ENCODE measurements at regions not wholly inside any gene's neighbourhood (a gene's known extent, or its start where the extent isn't known, plus 50 kb on each side); places are given as distances from the start of the nearest gene placed in this dataset.

DNA sequence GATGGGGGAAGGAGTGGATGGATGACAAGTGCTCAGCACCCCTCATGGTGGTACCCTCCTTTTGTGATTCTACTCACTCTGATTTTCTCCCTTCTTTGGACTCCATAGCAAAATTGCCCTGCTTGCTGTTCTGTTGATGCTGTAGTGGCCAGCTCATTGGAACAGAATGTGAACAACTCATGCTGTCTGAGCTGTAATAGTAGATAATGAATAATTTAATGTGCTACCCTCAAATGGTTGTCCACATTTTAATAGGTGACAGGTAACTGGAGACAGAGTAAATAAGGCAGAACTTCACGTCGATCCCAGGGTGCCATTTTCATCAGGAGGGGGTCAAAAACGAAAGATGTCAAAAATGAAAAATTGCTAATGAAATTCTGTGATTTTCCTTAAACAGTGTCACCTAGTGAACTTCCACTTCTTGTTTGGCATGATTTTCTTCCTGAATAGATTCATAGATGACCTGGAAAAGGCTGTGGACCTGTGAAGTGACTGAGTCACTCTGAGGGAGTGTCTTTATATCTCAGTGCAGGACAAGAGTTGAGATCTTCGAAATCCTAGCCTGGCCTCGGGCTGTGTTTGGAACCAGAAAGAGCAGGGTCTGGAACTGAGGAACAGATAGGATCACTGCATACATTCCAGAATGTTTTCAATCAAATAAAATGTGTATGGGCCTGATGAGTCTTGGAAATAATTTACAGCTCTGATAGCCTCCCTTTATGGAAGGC lies 270.2 kb downstream of the PSAT1 start:
- TF ChIP-seq, protein P1, sequence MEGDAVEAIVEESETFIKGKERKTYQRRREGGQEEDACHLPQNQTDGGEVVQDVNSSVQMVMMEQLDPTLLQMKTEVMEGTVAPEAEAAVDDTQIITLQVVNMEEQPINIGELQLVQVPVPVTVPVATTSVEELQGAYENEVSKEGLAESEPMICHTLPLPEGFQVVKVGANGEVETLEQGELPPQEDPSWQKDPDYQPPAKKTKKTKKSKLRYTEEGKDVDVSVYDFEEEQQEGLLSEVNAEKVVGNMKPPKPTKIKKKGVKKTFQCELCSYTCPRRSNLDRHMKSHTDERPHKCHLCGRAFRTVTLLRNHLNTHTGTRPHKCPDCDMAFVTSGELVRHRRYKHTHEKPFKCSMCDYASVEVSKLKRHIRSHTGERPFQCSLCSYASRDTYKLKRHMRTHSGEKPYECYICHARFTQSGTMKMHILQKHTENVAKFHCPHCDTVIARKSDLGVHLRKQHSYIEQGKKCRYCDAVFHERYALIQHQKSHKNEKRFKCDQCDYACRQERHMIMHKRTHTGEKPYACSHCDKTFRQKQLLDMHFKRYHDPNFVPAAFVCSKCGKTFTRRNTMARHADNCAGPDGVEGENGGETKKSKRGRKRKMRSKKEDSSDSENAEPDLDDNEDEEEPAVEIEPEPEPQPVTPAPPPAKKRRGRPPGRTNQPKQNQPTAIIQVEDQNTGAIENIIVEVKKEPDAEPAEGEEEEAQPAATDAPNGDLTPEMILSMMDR (IDR thresholded peaks at IDR 0.05; ENCODE audit: low read depth, low read length), result no peak

DNA sequence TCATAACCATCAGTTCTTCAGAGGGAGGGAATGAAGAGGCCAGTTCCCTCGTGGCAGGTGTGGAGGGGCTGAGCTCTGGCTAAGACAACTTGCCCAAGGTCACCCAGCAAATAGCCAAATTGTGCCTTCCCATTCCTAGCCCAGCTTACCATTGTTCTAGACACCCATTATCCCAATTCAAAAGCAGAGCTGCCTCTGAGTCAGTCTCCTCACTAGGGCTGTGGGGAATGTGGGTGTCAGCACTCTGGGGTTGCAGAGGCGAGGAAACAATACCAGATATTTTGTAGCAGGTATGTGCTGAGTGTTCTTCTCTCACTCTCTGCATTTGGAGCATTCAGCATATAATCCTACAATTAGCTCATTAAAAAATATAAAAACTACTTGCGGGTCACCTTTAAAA lies 270.8 kb downstream of the PSAT1 start:
- no peak overlapping the region for H3K4me3 ChIP-seq (ENCODE audit: low read depth, low read length)
- TF ChIP-seq, protein P1 (IDR thresholded peaks at IDR 0.05; ENCODE audit: low read depth, low read length), result no peak

More for the DNA sequence above, 270.2 kb downstream of the PSAT1 start:
- no peak overlapping the region for H3K4me3 ChIP-seq (ENCODE audit: low read depth, low read length)

DNA sequence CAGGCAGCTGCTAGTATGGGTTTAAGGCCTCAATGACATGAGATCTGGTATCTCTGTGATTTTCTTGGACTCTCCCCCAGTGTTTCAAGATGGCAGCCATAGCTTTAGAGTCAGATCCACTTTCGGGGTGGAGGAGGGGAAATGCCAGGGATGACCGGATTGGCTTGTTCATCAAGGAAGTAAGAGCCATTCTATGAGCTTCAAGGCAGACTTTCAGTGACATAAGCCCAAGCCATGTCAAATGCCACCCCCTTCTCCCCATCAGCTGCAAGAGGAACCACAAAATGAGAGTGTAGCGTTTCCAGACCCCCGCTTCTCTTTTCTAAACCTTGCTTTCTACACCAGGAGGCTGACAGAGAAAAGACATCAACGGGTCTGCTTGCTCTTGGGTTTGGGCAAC lies 271.8 kb downstream of the PSAT1 start:
- H3K4me3 ChIP-seq (ENCODE audit: low read depth, low read length), result no peak overlapping the region
- TF ChIP-seq, protein P1 (IDR thresholded peaks at IDR 0.05; ENCODE audit: low read depth, low read length), result no peak

DNA sequence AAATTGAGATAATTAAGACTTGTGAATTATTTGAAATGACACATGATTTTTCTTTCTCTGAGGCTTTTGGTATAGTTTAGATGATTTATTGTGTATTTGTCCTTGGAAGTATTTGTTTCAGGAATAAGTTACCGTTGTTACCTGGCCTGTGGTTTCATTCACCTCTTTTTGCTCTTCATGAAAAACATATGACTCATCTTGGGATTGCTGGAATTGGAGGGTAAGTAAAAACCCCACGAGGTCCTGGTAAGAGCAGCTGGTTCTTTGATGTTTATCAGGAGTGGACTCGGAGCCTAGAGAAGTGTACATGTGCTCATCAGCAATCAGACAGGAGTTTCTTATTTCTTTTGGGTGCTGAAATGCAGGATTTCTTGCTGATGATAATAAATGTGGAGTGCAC lies 275.3 kb downstream of the PSAT1 start:
- TF ChIP-seq, protein P1 (IDR thresholded peaks at IDR 0.05; ENCODE audit: low read depth, low read length), result no peak
- H3K4me3 ChIP-seq (ENCODE audit: low read depth, low read length), result no peak overlapping the region

DNA sequence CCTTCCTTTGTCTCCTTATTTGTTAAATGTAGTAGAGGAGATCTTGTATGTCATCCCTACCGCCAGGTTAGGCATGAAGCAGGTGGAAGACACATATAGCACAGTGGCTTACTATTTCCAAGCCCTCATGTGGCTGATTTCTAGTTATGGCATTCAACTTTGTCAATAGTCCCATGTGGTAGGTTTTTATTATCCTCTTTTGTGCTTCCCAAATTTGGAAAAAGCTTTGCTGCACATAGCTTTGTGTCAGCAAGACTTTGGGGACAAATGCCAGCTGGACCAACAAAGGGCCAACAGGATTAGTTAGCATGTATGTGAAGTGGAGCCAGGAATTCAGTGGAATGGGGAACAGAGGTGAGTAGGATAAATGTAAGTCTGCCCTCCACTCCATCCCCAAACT lies 276.3 kb downstream of the PSAT1 start:
- H3K4me3 ChIP-seq (ENCODE audit: low read depth, low read length), result no peak overlapping the region
- TF ChIP-seq, protein P1 (IDR thresholded peaks at IDR 0.05; ENCODE audit: low read depth, low read length), result no peak

DNA sequence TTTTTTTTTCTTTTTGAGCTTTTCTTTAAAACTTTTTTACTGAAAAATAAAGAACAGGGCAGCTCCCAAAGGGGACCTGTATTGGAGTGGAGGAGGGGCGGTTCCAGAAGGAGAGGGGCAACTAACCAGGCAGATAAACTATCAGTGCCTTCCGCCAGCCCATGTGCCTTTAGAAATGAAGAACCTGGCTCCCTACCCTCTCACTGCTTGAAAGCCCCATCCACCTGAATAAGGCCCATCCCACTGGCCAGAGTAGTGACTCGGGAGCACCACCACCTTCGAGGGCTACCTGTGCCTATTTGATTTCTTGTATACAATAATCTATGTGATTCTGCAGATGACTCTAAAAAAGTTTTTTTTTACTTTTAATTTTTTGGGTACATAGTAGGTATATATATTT lies 276.7 kb downstream of the PSAT1 start:
- TF ChIP-seq, protein P1 (IDR thresholded peaks at IDR 0.05; ENCODE audit: low read depth, low read length), result no peak

DNA sequence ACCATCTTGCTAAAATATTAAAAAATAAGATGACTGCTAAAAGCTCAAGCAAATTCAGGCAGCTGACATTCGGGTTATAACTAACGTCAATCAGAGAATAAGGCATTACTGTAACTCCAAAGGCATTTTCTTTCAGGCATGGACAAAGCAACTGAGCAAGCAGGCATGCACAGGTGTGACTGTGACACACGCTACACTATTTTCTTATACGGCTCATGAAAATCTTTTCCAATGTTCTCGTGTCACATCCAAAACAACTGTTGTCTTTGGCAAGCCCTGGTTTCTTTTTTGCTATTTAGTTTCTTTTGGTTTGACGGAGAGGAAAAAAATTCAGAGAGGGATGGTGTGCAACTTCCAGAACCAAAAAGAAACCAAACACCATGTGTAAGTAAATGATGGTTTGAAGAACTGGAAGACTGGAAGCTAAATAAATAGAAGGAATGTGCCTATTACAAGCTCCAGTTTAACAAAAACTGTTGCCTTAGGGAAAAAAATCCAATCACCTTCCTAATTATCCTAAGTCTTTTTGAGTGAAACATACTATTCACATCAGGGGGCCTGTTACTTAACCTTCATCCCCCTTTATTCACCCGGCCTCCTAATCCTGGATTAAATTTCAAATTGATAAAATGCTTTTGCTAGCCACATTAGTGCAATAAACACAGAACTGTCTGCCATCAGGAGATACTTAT lies 277.6 kb downstream of the PSAT1 start:
- no peak overlapping the region for H3K4me3 ChIP-seq (ENCODE audit: low read depth, low read length)
- TF ChIP-seq, protein P1 (IDR thresholded peaks at IDR 0.05; ENCODE audit: low read depth, low read length), result no peak

More for the DNA sequence above, 276.7 kb downstream of the PSAT1 start:
- H3K4me3 ChIP-seq (ENCODE audit: low read depth, low read length), result no peak overlapping the region
